ENCODE measurements at regions not wholly inside any gene's neighbourhood (a gene's known extent, or its start where the extent isn't known, plus 50 kb on each side); places are given as distances from the start of the nearest gene placed in this dataset.

DNA sequence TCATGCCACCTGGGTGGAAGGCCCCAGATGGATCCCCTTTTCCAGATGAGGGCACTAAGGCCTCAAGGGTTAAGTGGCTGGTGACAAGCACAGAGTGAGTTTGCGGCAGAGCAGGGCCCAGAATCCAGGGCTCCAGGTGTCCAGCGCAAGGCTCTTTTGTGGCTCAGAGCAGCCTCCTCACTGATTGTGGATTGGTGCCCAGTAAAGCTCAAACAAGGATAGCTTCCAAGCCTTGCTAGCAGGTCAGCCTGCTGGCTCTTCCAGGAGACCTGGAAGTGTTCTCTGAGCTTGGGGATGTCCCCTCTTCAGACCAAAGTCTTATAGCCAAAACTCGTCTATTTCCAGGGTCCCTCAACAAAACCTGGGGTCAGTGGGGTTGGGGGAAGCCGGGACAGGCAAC, 167.6 kb upstream of the SYT13 start:
- Histone ChIP-seq H3K27me3 (ENCODE audit: control insufficient read depth in 2 of 2, insufficient read depth in 2 of 2, low read length in 2 of 2) (no peaks in the 10 kb centered on the region), H3K9me1 (replicated peaks; ENCODE audit: control insufficient read depth, extremely low read depth, insufficient read depth, low read length) (no peaks in the 10 kb centered on the region), H2AFZ (ENCODE audit: low read depth, low read length) (no peak overlapping the region), H3K9me3 (replicated peaks; ENCODE audit: control insufficient read depth, insufficient read depth, low read length) (no peaks in the 10 kb centered on the region), H3K27ac (ENCODE audit: insufficient read depth, low read depth, low read length) (no peak overlapping the region), H4K20me1 (replicated peaks; ENCODE audit: control insufficient read depth, extremely low read depth, insufficient read depth, low read length) (no peaks in the 10 kb centered on the region), H3K4me3 (replicated peaks in 1 of 3; ENCODE audit: insufficient read depth in 1 of 3, low read depth in 1 of 3, low read length in 3 of 3) (no peak overlapping the region), H3K4me1 (ENCODE audit: control insufficient read depth, extremely low read depth, insufficient read depth, low read length) (no peaks in the 10 kb centered on the region), H3K9ac (replicated peaks; ENCODE audit: extremely low read depth, insufficient read depth, low read length) (no peak overlapping the region), H3K36me3 (ENCODE audit: control insufficient read depth in 2 of 2, extremely low read depth in 1 of 2, insufficient read depth in 2 of 2, low read length in 2 of 2) (no peaks in the 10 kb centered on the region), H3K79me2 (ENCODE audit: control insufficient read depth, insufficient read depth, low read length) (no peaks in the 10 kb centered on the region), H3K4me2 (ENCODE audit: insufficient read depth, low read length) (no peak overlapping the region)
- dilution Hi-C loops (cut with MboI; ENCODE audit: extremely low pct_ligation_motif_present, low sequenced_read_pairs) (no loop called here), intact Hi-C loops (cut with micrococcal nuclease) (no loop called here)
- ChIA-PET CTCF (interaction anchor here (1.4 kb wide), 1 partner anchor 9 kb away, joined by 4 read pairs; no protein-coding TSS in a partner anchor), POLR2A (no interaction called here)
- FAIRE-seq = no peak
- TF ChIP-seq GATA2 (IDR thresholded peaks at IDR 0.05; ENCODE audit: insufficient read depth, insufficient read length, low read depth, low read length) = no peak
- TF ChIP-seq, protein P1, sequence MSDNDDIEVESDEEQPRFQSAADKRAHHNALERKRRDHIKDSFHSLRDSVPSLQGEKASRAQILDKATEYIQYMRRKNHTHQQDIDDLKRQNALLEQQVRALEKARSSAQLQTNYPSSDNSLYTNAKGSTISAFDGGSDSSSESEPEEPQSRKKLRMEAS (IDR thresholded peaks at IDR 0.05; ENCODE audit: insufficient read depth, insufficient read length) = no peak
- TF ChIP-seq POLR2A (IDR thresholded peaks at IDR 0.05; ENCODE audit: low read depth, low read length) = no peak
- no peak for TF ChIP-seq MYC (IDR thresholded peaks at IDR 0.05; ENCODE audit: low read depth, low read length)
- TF ChIP-seq POLR2AphosphoS5 (IDR thresholded peaks at IDR 0.05; ENCODE audit: insufficient read depth, low read depth, low read length) = no peak
- no peak for TF ChIP-seq EZH2 (IDR thresholded peaks at IDR 0.05; ENCODE audit: borderline replicate concordance, low read depth, low read length, severe bottlenecking)
- TF ChIP-seq, protein P2, sequence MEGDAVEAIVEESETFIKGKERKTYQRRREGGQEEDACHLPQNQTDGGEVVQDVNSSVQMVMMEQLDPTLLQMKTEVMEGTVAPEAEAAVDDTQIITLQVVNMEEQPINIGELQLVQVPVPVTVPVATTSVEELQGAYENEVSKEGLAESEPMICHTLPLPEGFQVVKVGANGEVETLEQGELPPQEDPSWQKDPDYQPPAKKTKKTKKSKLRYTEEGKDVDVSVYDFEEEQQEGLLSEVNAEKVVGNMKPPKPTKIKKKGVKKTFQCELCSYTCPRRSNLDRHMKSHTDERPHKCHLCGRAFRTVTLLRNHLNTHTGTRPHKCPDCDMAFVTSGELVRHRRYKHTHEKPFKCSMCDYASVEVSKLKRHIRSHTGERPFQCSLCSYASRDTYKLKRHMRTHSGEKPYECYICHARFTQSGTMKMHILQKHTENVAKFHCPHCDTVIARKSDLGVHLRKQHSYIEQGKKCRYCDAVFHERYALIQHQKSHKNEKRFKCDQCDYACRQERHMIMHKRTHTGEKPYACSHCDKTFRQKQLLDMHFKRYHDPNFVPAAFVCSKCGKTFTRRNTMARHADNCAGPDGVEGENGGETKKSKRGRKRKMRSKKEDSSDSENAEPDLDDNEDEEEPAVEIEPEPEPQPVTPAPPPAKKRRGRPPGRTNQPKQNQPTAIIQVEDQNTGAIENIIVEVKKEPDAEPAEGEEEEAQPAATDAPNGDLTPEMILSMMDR (IDR thresholded peaks at IDR 0.05; ENCODE audit: extremely low read depth in 1 of 2, insufficient read depth in 1 of 2, low read depth in 1 of 2, low read length in 2 of 2) = no peak
- no peak for TF ChIP-seq FOS (IDR thresholded peaks at IDR 0.05; ENCODE audit: borderline replicate concordance, insufficient read depth, low read length)
- TF ChIP-seq JUN (IDR thresholded peaks at IDR 0.05; ENCODE audit: borderline replicate concordance, insufficient read depth, insufficient read length, low read depth) = no peak
- BruUV-seq (replicated peaks) = no TSS peak
- no peak for DNase-seq (ENCODE audit: low read depth, low spot score)

Data from endothelial cell of umbilical vein (primary cell).